D341Med (cell line): ENCODE measurements at regions not wholly inside any gene's neighbourhood (a gene's known extent, or its start where the extent isn't known, plus 50 kb on each side); places are given as distances from the start of the nearest gene placed in this dataset.
"Not testable (repeated sequence)": the region's sequence is repeated elsewhere in the genome, so short reads cannot be mapped to it uniquely, and the experiment has no call there.

Source experiments
- DNase-seq: peaks from one replicate; pipeline ENCODE4 v3.0.0; 2012; ENCODE audit warnings: low spot score

- DNase-seq: not testable (repeated sequence)
Observed at GRCh38 chr21:32823296-32823695, 51.7 kb upstream of the PAXBP1 start.

GRCh38 chr21:32824950-32825349 lies 53.4 kb upstream of the PAXBP1 start:
- DNase-seq: no peak

GRCh38 chr21:32826329-32827167 lies 55.0 kb upstream of the PAXBP1 start:
- DNase-seq: peak; percentile 76

- no peak for DNase-seq
Observed at GRCh38 chr21:32828908-32829307, 57.4 kb upstream of the PAXBP1 start.

GRCh38 chr21:32829504-32829903 lies 57.9 kb upstream of the PAXBP1 start:
- DNase-seq: no peak

GRCh38 chr21:32831779-32832178 lies 60.2 kb upstream of the PAXBP1 start:
- DNase-seq: not testable (repeated sequence)

- DNase-seq: no peak
Observed at GRCh38 chr21:32834211-32834915, 62.8 kb upstream of the PAXBP1 start.

GRCh38 chr21:32834916-32835235 lies 63.3 kb upstream of the PAXBP1 start:
- DNase-seq: no peak

GRCh38 chr21:32842146-32842545 lies 70.6 kb upstream of the PAXBP1 start:
- no peak for DNase-seq

GRCh38 chr21:32843561-32843960 lies 72.0 kb upstream of the PAXBP1 start:
- DNase-seq: no peak

- DNase-seq: no peak
Observed at GRCh38 chr21:32844076-32844475, 72.5 kb upstream of the PAXBP1 start.

GRCh38 chr21:32844653-32845436 lies 73.3 kb upstream of the PAXBP1 start:
- DNase-seq: no peak

GRCh38 chr21:32858628-32859027 lies 87.1 kb upstream of the PAXBP1 start:
- no peak for DNase-seq

- DNase-seq: no peak
Observed at GRCh38 chr21:32860399-32860798, 88.8 kb upstream of the PAXBP1 start.

GRCh38 chr21:32861866-32862265 lies 90.3 kb upstream of the PAXBP1 start:
- no peak for DNase-seq

GRCh38 chr21:32867597-32867996 lies 96.0 kb upstream of the PAXBP1 start:
- DNase-seq: no peak

GRCh38 chr21:32868631-32869454 lies 97.3 kb upstream of the PAXBP1 start:
- DNase-seq: no peak

GRCh38 chr21:32869459-32869858 lies 97.9 kb upstream of the PAXBP1 start:
- DNase-seq: no peak

GRCh38 chr21:32876426-32876825 lies 104.9 kb upstream of the PAXBP1 start:
- no peak for DNase-seq

GRCh38 chr21:32877888-32878287 lies 106.3 kb upstream of the PAXBP1 start:
- not testable (repeated sequence) for DNase-seq

- no peak for DNase-seq
Observed at GRCh38 chr21:32878661-32879060, 107.1 kb upstream of the PAXBP1 start.

GRCh38 chr21:32881458-32881857 lies 109.9 kb upstream of the PAXBP1 start:
- no peak for DNase-seq
